ENCODE measurements at regions not wholly inside any gene's neighbourhood (a gene's known extent, or its start where the extent isn't known, plus 50 kb on each side); places are given as distances from the start of the nearest gene placed in this dataset.

- no peak overlapping the region for H3K4me3 ChIP-seq
- H3K4me1 ChIP-seq (ENCODE audit: insufficient read depth) = no peaks in the 10 kb centered on the region
- no peaks in the 10 kb centered on the region for H3K27me3 ChIP-seq
- TF ChIP-seq EP300 (IDR thresholded peaks at IDR 0.05) (no peak), CTCF (IDR thresholded peaks at IDR 0.05) (no peak), POLR2A (IDR thresholded peaks at IDR 0.05) (no peak)
- no peak overlapping the region for H3K27ac ChIP-seq
- WGBS, 3 donors = 10 to 44% (median 12%) methylated on average over 7 of the region's 7 CpGs
- no peak for DNase-seq
- H3K36me3 ChIP-seq = no peaks in the 10 kb centered on the region
- H3K9me3 ChIP-seq = no peaks in the 10 kb centered on the region
- intact Hi-C loops (cut with DNase I) = no loop called here
These were observed 53.9 kb upstream of the XYLT1 start for GRCh38 chr16:17524656-17525055.

DNA sequence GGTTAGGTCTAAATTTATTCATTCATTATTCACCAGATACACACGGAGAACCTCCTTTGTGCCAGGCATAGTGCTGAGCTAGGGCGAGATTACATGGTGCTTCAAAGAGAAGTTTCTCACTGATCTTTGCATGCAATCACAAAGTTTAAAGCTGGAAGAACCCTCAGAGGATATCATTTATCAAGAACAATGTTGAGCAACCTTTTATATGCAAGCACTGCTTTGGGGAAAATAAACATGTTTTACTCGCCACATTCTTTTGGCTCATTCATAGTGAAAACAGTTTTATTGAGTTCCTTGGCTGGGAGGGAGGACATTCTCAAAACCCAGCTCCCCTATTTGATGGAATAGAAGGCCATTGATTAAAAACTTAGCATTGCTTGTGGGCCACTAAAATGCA, 49.8 kb upstream of the XYLT1 start:
- Histone ChIP-seq H3K9me3 (no peaks in the 10 kb centered on the region), H3K4me3 (no peak overlapping the region), H3K36me3 (no peaks in the 10 kb centered on the region), H3K27ac (no peak overlapping the region), H3K27me3 (no peaks in the 10 kb centered on the region), H3K4me1 (ENCODE audit: insufficient read depth) (no peaks in the 10 kb centered on the region)
- no peak for DNase-seq
- TF ChIP-seq EP300 (IDR thresholded peaks at IDR 0.05) = no peak
- no peak for TF ChIP-seq POLR2A (IDR thresholded peaks at IDR 0.05)
- TF ChIP-seq CTCF (IDR thresholded peaks at IDR 0.05) = no peak
- WGBS, 3 donors = 29 to 49% (median 48%) methylated on average over 3 of the region's 3 CpGs
- intact Hi-C loops (cut with DNase I) = no loop called here

All from ovary (tissue), 7 donors.